ENCODE measurements at regions not wholly inside any gene's neighbourhood (a gene's known extent, or its start where the extent isn't known, plus 50 kb on each side); places are given as distances from the start of the nearest gene placed in this dataset.
A peak's percentile ranks its signal among the peaks of the same experiment; 100 is the strongest.

DNA sequence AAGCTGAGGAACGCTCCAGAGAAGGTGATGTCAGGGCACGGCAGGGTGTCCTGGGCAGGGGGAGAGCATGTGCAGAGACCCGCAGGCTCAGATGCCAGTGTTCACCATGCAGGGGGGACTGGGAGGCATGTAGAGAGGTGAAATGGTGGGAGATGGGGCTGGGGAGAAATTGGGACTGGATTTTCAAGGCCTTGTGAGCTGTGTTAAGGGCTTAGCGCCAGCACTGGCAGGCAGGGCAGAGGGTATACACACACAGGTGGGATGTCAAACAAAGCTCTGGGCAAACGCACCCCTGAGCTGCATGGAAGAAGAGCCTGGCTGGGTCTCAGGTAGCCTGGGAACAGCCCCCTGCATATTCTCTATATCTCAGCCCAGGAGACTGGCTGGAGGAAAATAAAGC lies 282.7 kb downstream of the SHQ1 start:
- TF ChIP-seq POLR2A (IDR thresholded peaks at IDR 0.05), result no peak
- Histone ChIP-seq H3K27ac (no peak overlapping the region), H3K9me3 (peaks cover 0 to 13% (median 0%) of the 10 kb centered on the region in 4 donors), H3K36me3 (no peaks in the 10 kb centered on the region), H3K4me1 (peaks cover 0 to 4% (median 0%) of the 10 kb centered on the region in 4 donors), H3K4me3 (no peak overlapping the region), H3K27me3 (no peaks in the 10 kb centered on the region)
- no peak for DNase-seq (ENCODE audit: low spot score in 2 of 2)
- WGBS, 2 donors, result 92 to 94% methylated on average over 5 of the region's 5 CpGs

DNA sequence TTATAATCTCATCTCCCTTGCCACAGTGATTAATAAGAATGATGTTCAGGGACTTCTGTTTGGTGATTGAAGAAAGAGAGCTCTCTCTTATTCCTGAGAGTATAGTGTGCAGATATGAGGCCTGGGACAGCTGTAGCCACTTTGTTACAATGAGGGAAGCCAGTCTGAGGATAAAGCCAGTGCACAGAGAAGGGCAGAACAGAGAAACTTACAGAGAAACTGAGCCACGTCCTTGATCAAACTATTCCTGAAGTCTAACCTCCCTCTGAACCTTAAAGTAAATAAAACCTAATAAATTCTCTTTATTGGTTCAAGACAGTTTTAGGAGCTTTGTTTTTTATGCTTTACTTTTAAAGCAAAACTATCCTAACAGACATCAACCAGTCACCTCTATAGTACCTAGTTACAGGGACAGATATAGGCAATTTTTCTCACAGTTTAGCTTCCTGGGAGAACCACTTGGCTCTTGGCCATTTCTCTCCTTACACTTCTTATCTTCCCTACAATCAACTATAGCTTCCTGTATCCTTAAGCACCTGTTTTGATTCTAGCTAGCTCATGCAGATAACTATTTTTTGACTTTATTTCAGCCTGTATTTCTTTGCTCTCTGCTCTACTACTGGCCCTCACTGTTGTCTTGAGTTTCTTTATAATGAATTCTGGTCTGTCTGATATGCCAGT lies 284.4 kb downstream of the SHQ1 start:
- DNase-seq (ENCODE audit: low spot score in 2 of 2), result no peak
- no peaks in the 10 kb centered on the region for H3K36me3 ChIP-seq
- no peak overlapping the region for H3K27ac ChIP-seq
- H3K9me3 ChIP-seq, result peaks cover 0 to 13% (median 0%) of the 10 kb centered on the region in 4 donors
- TF ChIP-seq POLR2A (IDR thresholded peaks at IDR 0.05), result no peak
- TF ChIP-seq EP300 (IDR thresholded peaks at IDR 0.05), result no peak
- TF ChIP-seq, protein P1, sequence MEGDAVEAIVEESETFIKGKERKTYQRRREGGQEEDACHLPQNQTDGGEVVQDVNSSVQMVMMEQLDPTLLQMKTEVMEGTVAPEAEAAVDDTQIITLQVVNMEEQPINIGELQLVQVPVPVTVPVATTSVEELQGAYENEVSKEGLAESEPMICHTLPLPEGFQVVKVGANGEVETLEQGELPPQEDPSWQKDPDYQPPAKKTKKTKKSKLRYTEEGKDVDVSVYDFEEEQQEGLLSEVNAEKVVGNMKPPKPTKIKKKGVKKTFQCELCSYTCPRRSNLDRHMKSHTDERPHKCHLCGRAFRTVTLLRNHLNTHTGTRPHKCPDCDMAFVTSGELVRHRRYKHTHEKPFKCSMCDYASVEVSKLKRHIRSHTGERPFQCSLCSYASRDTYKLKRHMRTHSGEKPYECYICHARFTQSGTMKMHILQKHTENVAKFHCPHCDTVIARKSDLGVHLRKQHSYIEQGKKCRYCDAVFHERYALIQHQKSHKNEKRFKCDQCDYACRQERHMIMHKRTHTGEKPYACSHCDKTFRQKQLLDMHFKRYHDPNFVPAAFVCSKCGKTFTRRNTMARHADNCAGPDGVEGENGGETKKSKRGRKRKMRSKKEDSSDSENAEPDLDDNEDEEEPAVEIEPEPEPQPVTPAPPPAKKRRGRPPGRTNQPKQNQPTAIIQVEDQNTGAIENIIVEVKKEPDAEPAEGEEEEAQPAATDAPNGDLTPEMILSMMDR (IDR thresholded peaks at IDR 0.05), result no peak
- H3K4me3 ChIP-seq, result no peak overlapping the region
- H3K27me3 ChIP-seq, result no peaks in the 10 kb centered on the region
- WGBS, 2 donors, result 90 to 91% methylated on average over 1 of the region's 1 CpG
- H3K4me1 ChIP-seq, result peaks cover 0 to 6% (median 0%) of the 10 kb centered on the region in 4 donors

DNA sequence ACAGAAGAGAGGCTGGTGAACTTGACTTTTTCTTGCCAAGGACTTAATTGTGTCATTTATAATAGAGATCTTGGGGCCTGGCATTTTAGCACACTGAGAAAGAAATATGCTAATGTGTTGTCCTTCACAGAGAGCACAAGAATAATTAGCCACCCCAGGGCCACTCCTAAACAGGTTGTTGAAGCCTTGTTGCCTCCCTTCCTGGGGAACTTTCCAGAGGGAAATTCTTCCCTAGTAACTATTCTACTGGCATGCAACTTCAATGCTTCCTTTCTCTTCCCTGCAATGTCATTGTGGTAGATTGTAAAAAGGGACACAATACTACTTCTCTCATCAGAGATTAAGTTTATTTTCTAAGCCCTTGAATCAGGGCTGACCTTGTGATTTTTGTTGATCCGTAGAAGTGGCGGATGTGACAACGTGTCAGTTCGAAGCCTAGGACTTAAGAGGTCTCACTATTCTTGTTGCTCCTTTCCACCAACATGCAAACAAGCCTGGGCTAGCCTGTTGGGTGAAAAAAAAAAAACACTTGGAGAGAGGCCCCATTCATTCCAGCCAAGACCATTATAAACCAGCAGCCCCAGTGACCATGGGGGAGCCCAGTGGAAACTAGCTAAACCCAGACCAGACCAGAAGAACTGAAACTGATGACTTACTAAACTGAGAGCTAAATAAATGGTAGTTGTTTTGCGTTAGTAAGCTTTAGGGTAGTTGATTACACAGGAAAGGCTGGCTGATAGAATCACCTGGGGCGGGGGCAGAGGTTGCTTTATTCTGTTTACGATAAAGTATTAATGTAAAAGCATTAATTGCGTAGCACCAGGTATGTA lies 287.2 kb downstream of the SHQ1 start:
- Histone ChIP-seq H3K4me1 (peaks cover 0 to 6% (median 0%) of the 10 kb centered on the region in 4 donors), H3K27me3 (no peaks in the 10 kb centered on the region), H3K27ac (peak overlapping the region in 2 of 4 donors; percentile 37 to 41), H3K36me3 (no peaks in the 10 kb centered on the region), H3K4me3 (no peak overlapping the region), H3K9me3 (peaks cover 0 to 17% (median 0%) of the 10 kb centered on the region in 4 donors)
- TF ChIP-seq, protein P1 (IDR thresholded peaks at IDR 0.05), result no peak
- TF ChIP-seq POLR2A (IDR thresholded peaks at IDR 0.05), result no peak
- no peak for TF ChIP-seq EP300 (IDR thresholded peaks at IDR 0.05)
- no peak for DNase-seq (ENCODE audit: low spot score in 2 of 2)
- 76 to 79% methylated on average over 8 of the region's 8 CpGs for WGBS, 2 donors

DNA sequence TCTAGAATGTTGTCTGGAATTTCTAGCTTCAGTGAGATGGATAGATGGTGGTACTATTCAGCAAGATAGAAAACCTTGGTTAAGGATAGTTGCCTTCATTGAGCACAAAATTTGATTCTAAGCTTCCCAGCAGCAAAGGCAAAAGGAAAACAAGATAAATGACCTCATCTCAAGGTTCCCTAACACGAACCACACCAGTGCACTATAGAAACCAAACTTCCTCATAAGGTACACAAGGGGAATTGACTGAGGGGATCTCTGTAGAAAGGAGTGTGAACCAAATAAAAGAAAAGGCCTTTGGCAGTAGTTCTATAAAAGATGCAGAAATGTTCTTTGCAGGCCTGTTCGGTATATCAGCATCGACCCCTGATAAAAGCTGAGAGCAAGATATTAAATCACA lies 288.9 kb downstream of the SHQ1 start:
- Histone ChIP-seq H3K36me3 (no peaks in the 10 kb centered on the region), H3K27ac (no peak overlapping the region), H3K4me1 (peaks cover 0 to 6% (median 0%) of the 10 kb centered on the region in 4 donors), H3K4me3 (no peak overlapping the region), H3K27me3 (no peaks in the 10 kb centered on the region), H3K9me3 (peaks cover 0 to 17% (median 0%) of the 10 kb centered on the region in 4 donors)
- 78 to 85% methylated on average over 3 of the region's 3 CpGs for WGBS, 2 donors
- TF ChIP-seq POLR2A (IDR thresholded peaks at IDR 0.05), result no peak
- TF ChIP-seq, protein P1 (IDR thresholded peaks at IDR 0.05), result no peak
- no peak for TF ChIP-seq EP300 (IDR thresholded peaks at IDR 0.05)
- DNase-seq (ENCODE audit: low spot score in 2 of 2), result no peak

DNA sequence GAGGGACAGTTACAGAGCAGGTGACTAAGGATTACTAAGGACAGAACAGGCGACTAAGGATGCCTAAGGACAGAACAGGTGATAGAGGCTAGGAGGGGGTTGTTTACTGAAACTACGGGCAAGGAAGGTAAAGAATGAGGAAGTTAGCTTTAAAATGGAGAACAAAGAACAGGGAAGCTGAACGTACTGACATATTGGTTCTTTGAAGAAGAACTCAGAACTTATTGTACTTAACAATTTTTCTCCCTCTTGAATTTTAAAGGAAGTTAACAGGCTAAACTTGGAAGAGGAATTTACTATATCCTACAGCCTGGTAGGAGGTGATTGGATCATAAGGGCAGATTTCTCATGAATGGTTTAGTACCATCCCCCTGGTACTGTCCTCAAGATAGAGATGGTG lies 290.2 kb downstream of the SHQ1 start:
- Histone ChIP-seq H3K4me3 (no peak overlapping the region), H3K9me3 (peaks cover 0 to 17% (median 0%) of the 10 kb centered on the region in 4 donors), H3K27me3 (no peaks in the 10 kb centered on the region), H3K27ac (no peak overlapping the region), H3K4me1 (peaks cover 0 to 6% (median 0%) of the 10 kb centered on the region in 4 donors), H3K36me3 (no peaks in the 10 kb centered on the region)
- DNase-seq (ENCODE audit: low spot score in 2 of 2), result no peak
- TF ChIP-seq, protein P1 (IDR thresholded peaks at IDR 0.05), result no peak
- TF ChIP-seq EP300 (IDR thresholded peaks at IDR 0.05) (no peak), POLR2A (IDR thresholded peaks at IDR 0.05) (no peak)
- 80 to 83% methylated on average over 3 of the region's 3 CpGs for WGBS, 2 donors
